ENCODE measurements at regions not wholly inside any gene's neighbourhood (a gene's known extent, or its start where the extent isn't known, plus 50 kb on each side); places are given as distances from the start of the nearest gene placed in this dataset.

GRCh38 chr3:106750092-106750491 is 627.1 kb upstream of the CCDC54 start:
- TF ChIP-seq CTCF (conservative IDR thresholded peaks at IDR 0.05; ENCODE audit: low read length), result no peak
- TF ChIP-seq EZH2phosphoT487 (IDR thresholded peaks at IDR 0.05; ENCODE audit: borderline replicate concordance), result no peak
